B cell (primary cell): ENCODE measurements at regions not wholly inside any gene's neighbourhood (a gene's known extent, or its start where the extent isn't known, plus 50 kb on each side); places are given as distances from the start of the nearest gene placed in this dataset.

ENCODE experiments used
- EZH2 ChIP-seq: IDR thresholded peaks from 2 replicates; pipeline ENCODE4 v1.6.1; 2012; ENCODE audit warnings: borderline replicate concordance, low read depth, mild to moderate bottlenecking, moderate library complexity, low read length; ENCODE audit not compliant: insufficient read depth, poor library complexity, severe bottlenecking
- TF ChIP-seq, protein P1 (sequence below): fragments of 200-600 bp; IDR thresholded peaks from one replicate; pipeline ENCODE4 v1.8.0; 2022; ENCODE audit warnings: antibody characterized with exemption, mild to moderate bottlenecking

DNA sequence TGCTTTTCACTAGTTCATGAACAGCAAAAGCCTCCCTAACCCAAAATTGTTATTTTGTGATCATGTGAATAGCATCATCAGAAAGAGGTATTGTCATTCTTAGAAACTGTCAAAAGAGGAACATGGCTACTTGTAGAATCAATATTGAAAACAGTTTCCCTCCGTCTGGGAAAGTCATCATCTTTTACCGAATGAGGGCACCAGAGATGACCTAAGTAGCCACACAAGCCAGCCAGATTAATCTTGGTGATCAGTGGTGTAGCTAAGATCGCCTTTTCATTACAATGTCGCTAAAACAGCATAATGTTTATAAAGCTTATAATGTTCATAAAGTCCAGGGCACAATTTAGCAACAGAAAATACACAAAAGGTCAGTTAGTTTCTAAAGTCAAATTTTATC lies 136.1 kb downstream of the SIPA1L2 start:
- TF ChIP-seq, protein P1, sequence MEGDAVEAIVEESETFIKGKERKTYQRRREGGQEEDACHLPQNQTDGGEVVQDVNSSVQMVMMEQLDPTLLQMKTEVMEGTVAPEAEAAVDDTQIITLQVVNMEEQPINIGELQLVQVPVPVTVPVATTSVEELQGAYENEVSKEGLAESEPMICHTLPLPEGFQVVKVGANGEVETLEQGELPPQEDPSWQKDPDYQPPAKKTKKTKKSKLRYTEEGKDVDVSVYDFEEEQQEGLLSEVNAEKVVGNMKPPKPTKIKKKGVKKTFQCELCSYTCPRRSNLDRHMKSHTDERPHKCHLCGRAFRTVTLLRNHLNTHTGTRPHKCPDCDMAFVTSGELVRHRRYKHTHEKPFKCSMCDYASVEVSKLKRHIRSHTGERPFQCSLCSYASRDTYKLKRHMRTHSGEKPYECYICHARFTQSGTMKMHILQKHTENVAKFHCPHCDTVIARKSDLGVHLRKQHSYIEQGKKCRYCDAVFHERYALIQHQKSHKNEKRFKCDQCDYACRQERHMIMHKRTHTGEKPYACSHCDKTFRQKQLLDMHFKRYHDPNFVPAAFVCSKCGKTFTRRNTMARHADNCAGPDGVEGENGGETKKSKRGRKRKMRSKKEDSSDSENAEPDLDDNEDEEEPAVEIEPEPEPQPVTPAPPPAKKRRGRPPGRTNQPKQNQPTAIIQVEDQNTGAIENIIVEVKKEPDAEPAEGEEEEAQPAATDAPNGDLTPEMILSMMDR = no peak
- TF ChIP-seq EZH2 = no peak
